AG09309 (cell line): ENCODE measurements at regions not wholly inside any gene's neighbourhood (a gene's known extent, or its start where the extent isn't known, plus 50 kb on each side); places are given as distances from the start of the nearest gene placed in this dataset.
"Not testable (repeated sequence)": the region's sequence is repeated elsewhere in the genome, so short reads cannot be mapped to it uniquely, and the experiment has no call there.

Source experiments
- DNase-seq: peaks from one replicate; pipeline ENCODE4 v3.0.0-alpha.2; 2010; ENCODE audit warnings: low read depth
- H3K4me3 ChIP-seq: 2 replicates; pipeline ENCODE4 v1.5.1; 2011; ENCODE audit warnings: mild to moderate bottlenecking, low read depth, low read length, moderate library complexity; ENCODE audit not compliant: control insufficient read depth
- TF ChIP-seq, protein P1 (sequence below): IDR thresholded peaks from 2 replicates; pipeline ENCODE4 v1.5.1; 2011; ENCODE audit warnings: mild to moderate bottlenecking, low read depth, low read length, inconsistent platforms; ENCODE audit not compliant: insufficient read depth, control insufficient read depth; ENCODE audit errors: missing control alignments

- no peak overlapping the region for H3K4me3 ChIP-seq
- no peak for DNase-seq
- TF ChIP-seq, protein P1, sequence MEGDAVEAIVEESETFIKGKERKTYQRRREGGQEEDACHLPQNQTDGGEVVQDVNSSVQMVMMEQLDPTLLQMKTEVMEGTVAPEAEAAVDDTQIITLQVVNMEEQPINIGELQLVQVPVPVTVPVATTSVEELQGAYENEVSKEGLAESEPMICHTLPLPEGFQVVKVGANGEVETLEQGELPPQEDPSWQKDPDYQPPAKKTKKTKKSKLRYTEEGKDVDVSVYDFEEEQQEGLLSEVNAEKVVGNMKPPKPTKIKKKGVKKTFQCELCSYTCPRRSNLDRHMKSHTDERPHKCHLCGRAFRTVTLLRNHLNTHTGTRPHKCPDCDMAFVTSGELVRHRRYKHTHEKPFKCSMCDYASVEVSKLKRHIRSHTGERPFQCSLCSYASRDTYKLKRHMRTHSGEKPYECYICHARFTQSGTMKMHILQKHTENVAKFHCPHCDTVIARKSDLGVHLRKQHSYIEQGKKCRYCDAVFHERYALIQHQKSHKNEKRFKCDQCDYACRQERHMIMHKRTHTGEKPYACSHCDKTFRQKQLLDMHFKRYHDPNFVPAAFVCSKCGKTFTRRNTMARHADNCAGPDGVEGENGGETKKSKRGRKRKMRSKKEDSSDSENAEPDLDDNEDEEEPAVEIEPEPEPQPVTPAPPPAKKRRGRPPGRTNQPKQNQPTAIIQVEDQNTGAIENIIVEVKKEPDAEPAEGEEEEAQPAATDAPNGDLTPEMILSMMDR = no peak
Measured at GRCh38 chr18:10354241-10354811, 100.1 kb upstream of the APCDD1 start.

DNA sequence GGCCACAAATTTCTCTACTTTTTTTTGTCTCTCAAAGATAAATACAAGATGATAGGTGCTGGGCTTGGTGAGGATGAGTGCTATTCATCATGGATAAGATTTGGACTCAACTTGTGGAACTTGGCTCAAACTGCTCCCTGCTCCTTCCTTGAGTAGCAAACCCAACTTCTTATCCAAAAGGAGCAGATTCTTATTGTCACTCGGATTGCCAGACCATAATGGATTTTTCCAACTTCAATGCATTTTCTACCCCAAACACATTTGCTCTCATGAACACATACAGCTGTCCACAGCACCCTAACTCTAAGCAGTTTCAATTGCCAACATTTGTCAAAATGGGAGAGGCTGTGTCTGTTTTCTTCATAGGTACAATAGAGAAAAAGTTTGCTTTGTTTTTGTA, 99.5 kb upstream of the APCDD1 start:
- TF ChIP-seq, protein P1 = no peak
- no peak for DNase-seq
- no peak overlapping the region for H3K4me3 ChIP-seq

GRCh38 chr18:10356999-10357398, 97.4 kb upstream of the APCDD1 start:
- not testable (repeated sequence) for DNase-seq, H3K4me3 ChIP-seq

DNA sequence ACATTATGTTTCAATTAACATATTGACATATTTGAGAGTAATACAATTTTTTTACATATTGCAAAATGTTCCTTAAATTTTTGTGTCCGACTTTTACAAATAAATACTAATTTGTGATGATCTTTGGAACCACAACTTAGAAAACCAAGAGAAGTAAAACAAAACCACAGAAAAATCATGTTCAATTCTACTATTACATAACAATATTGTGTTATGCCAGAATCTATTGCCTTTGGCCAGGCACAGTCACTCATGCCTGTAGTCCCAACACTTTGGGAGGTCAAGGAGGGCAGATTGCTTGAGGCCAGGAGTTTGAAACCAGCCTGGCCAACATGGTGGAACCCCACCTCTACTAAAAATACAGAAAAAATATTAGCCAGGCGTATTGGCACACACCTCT, 92.8 kb upstream of the APCDD1 start:
- no peak for DNase-seq
- H3K4me3 ChIP-seq = no peak overlapping the region
- TF ChIP-seq, protein P1 = no peak

DNA sequence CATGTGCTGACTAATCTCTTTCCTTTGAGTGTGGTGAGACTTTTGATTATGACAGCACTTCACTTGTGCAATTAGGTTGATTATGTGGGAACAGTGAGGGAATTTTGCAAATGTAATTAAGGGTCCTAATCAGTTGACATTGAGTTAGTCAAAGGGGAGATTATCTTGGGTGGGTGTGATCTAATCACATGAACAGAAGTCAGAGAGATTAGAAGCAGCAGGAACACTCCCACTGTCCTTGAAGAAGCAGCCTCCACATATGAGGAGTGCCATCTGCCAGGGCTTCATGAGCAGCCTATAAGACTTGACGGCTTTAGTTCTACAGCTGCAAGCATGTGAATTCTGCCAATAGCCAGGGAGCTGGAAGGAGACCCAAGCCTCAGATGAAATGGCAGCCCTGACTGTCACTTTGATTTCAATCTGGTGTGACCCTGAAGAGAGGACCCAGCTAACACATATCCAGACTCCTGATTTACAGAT, 89.4 kb upstream of the APCDD1 start:
- H3K4me3 ChIP-seq = no peak overlapping the region
- no peak for DNase-seq
- TF ChIP-seq, protein P1 = no peak

DNA sequence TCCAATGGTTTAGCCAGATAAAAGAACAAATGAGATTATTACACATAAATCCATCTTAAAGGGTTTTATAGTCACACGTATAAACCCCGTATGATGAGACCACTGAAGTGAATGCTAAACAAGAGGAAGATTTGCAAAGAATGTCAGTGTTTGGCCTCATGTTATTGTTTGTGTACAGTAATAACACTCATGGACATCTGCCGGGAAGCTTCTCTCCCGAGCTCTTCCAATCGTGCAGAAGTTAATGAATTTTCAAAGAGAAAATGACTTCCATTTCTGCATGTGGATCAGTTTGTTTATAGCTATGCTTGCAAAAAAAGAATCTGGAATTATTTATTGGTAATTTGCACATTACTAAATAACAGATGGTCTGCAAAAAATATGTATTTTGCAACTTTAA, 88.5 kb upstream of the APCDD1 start:
- H3K4me3 ChIP-seq = no peak overlapping the region
- TF ChIP-seq, protein P1 = no peak
- DNase-seq = no peak

GRCh38 chr18:10367836-10368235, 86.6 kb upstream of the APCDD1 start:
- no peak for DNase-seq
- TF ChIP-seq, protein P1 = no peak

More at GRCh38 chr18:10367836-10368235, 86.6 kb upstream of the APCDD1 start:
- no peak overlapping the region for H3K4me3 ChIP-seq
